A673 (cell line): ENCODE measurements at regions not wholly inside any gene's neighbourhood (a gene's known extent, or its start where the extent isn't known, plus 50 kb on each side); places are given as distances from the start of the nearest gene placed in this dataset.

Source experiments
- BruUV-seq: library from RNA; stranded (reverse); fragments of 400-500 nt; replicated peaks from 2 replicates; lab custom pipeline; 2021; lab: Mats Ljungman, UMichigan
- CTCF ChIA-PET: fragments of 300-600 bp; sonication (Branson Sonifier 250); formaldehyde crosslinking; loops from one replicate; lab custom pipeline; 2022; ENCODE audit warnings: antibody characterized with exemption; lab: Charles Lee
- POLR2A ChIA-PET: fragments of 300-600 bp; sonication (Branson Sonifier 250); formaldehyde crosslinking; loops from one replicate; lab custom pipeline; 2022; ENCODE audit warnings: antibody characterized with exemption; ENCODE audit not compliant: low non-redundant PET; lab: Charles Lee
- DNase-seq: peaks from one replicate; pipeline ENCODE4 v3.0.0-alpha.2; 2015; ENCODE audit warnings: low spot score
- H3K27ac ChIP-seq: fragments of 200-600 bp; sonication (generic); 2 replicates; pipeline ENCODE4 v1.5.1; 2016; ENCODE audit warnings: mixed run types, low read depth, mild to moderate bottlenecking, mixed read lengths, antibody characterized with exemption, low read length; ENCODE audit not compliant: poor library complexity, severe bottlenecking
- H3K27me3 ChIP-seq: fragments of 200-600 bp; sonication (generic); replicated peaks from 2 replicates; pipeline ENCODE4 v1.6.1; 2017; ENCODE audit warnings: mixed run types, low read depth, mild to moderate bottlenecking, mixed read lengths, antibody characterized with exemption, low read length; ENCODE audit not compliant: insufficient read depth, poor library complexity
- H3K36me3 ChIP-seq: fragments of 200-600 bp; sonication (generic); 2 replicates; pipeline ENCODE4 v1.6.1; 2016; ENCODE audit warnings: mixed run types, mild to moderate bottlenecking, mixed read lengths, antibody characterized with exemption, low read length; ENCODE audit not compliant: insufficient read depth, poor library complexity, severe bottlenecking
- H3K4me1 ChIP-seq: fragments of 200-600 bp; sonication (generic); 2 replicates; pipeline ENCODE4 v1.6.1; 2017; ENCODE audit warnings: mixed run types, mild to moderate bottlenecking, mixed read lengths, antibody characterized with exemption, low read length; ENCODE audit not compliant: insufficient read depth, poor library complexity, severe bottlenecking
- H3K4me3 ChIP-seq: fragments of 200-600 bp; sonication (generic); 2 replicates; pipeline ENCODE4 v1.5.1; 2016; ENCODE audit warnings: low read depth, mixed run types, mild to moderate bottlenecking, mixed read lengths, low read length; ENCODE audit not compliant: poor library complexity, severe bottlenecking
- H3K9me3 ChIP-seq: fragments of 200-600 bp; sonication (generic); 2 replicates; pipeline ENCODE4 v1.6.1; 2016; ENCODE audit warnings: mixed run types, low read depth, mild to moderate bottlenecking, mixed read lengths, antibody characterized with exemption, low read length; ENCODE audit not compliant: poor library complexity, severe bottlenecking
- CTCF ChIP-seq: fragments of 300-800, 200-600 bp; sonication (generic); conservative IDR thresholded peaks from 2 replicates; pipeline ENCODE4 v1.5.1; 2017; ENCODE audit warnings: low read depth, mild to moderate bottlenecking, antibody characterized with exemption, low read length, moderate library complexity, mixed read lengths
- EZH2 ChIP-seq: fragments of 200-600 bp; sonication (generic); IDR thresholded peaks from 2 replicates; pipeline ENCODE4 v1.6.1; 2017; ENCODE audit warnings: borderline replicate concordance, low read depth, mild to moderate bottlenecking, mixed read lengths, antibody characterized with exemption, low read length; ENCODE audit not compliant: poor library complexity, severe bottlenecking
- intact Hi-C: fragments of 100-400 bp; cut with micrococcal nuclease; formaldehyde crosslinking; loops from one replicate; pipeline ENCODE4 v1.10.0; 2022; ENCODE audit not compliant: unreplicated experiment

GRCh38 chr10:105763611-105764010 is 1122.5 kb downstream of the SORCS3 start:
- Histone ChIP-seq H3K36me3 (no peaks in the 10 kb centered on the region), H3K27me3 (no peaks in the 10 kb centered on the region), H3K4me1 (no peaks in the 10 kb centered on the region), H3K27ac (no peak overlapping the region), H3K4me3 (no peak overlapping the region), H3K9me3 (no peaks in the 10 kb centered on the region)
- no peak for DNase-seq
- POLR2A ChIA-PET = no interaction called here
- no peak for TF ChIP-seq CTCF
- TF ChIP-seq EZH2 = no peak
- intact Hi-C loops = no loop called here
- BruUV-seq = no TSS peak
- CTCF ChIA-PET = no interaction called here

- H3K36me3 ChIP-seq = no peaks in the 10 kb centered on the region
- no peaks in the 10 kb centered on the region for H3K27me3 ChIP-seq
- ChIA-PET POLR2A (no interaction called here), CTCF (no interaction called here)
- intact Hi-C loops = no loop called here
- no TSS peak for BruUV-seq
- no peak for TF ChIP-seq EZH2
- no peak for TF ChIP-seq CTCF
- no peaks in the 10 kb centered on the region for H3K4me1 ChIP-seq
- H3K4me3 ChIP-seq = no peak overlapping the region
- H3K9me3 ChIP-seq = no peaks in the 10 kb centered on the region
- no peak overlapping the region for H3K27ac ChIP-seq
- no peak for DNase-seq
These were observed 1120.6 kb downstream of the SORCS3 start for GRCh38 chr10:105761576-105762260.

- no peaks in the 10 kb centered on the region for H3K27me3 ChIP-seq
- no peak overlapping the region for H3K4me3 ChIP-seq
- no TSS peak for BruUV-seq
- H3K36me3 ChIP-seq = no peaks in the 10 kb centered on the region
- ChIA-PET POLR2A (no interaction called here), CTCF (no interaction called here)
- H3K4me1 ChIP-seq = no peaks in the 10 kb centered on the region
- intact Hi-C loops = no loop called here
- TF ChIP-seq CTCF (no peak), EZH2 (no peak)
- H3K9me3 ChIP-seq = no peaks in the 10 kb centered on the region
- no peak for DNase-seq
- no peak overlapping the region for H3K27ac ChIP-seq
These were observed 1118.6 kb downstream of the SORCS3 start for GRCh38 chr10:105759669-105760068.
